ENCODE measurements at regions not wholly inside any gene's neighbourhood (a gene's known extent, or its start where the extent isn't known, plus 50 kb on each side); places are given as distances from the start of the nearest gene placed in this dataset.
A peak's percentile ranks its signal among the peaks of the same experiment; 100 is the strongest.

GRCh38 chr6:27157459-27158315 lies 89.8 kb upstream of the PRSS16 start (continued):
- peak; percentile 50 for TF ChIP-seq ARID5B (CRISPR knock-in tag; IDR thresholded peaks at IDR 0.05)
- TF ChIP-seq JUND (CRISPR knock-in tag; IDR thresholded peaks at IDR 0.05): no peak
- TF ChIP-seq REPIN1 (CRISPR knock-in tag; IDR thresholded peaks at IDR 0.05; ENCODE audit: borderline replicate concordance, low read depth): 0 out of 2 replicates have a peak, but pooled peaks have one; percentile 17
- peak; percentile 89 for TF ChIP-seq ZNF24 (IDR thresholded peaks at IDR 0.05)
- TF ChIP-seq HDAC1 (CRISPR knock-in tag; IDR thresholded peaks at IDR 0.05): peak; percentile 26; the same call in 1 of the 2 replicates
- no peak for TF ChIP-seq PRDM15 (CRISPR knock-in tag; IDR thresholded peaks at IDR 0.05)
- 0 out of 2 replicates have a peak, but pooled peaks have one; percentile 10 for TF ChIP-seq ZNF143 (CRISPR knock-in tag; IDR thresholded peaks at IDR 0.05)
- TF ChIP-seq ZSCAN29 (CRISPR knock-in tag; conservative IDR thresholded peaks at IDR 0.05): no peak
- peak; percentile 70; the same call in 1 of the 2 replicates for TF ChIP-seq ZNF784 (CRISPR knock-in tag; IDR thresholded peaks at IDR 0.05; ENCODE audit: borderline replicate concordance)
- TF ChIP-seq XRCC5 (optimal IDR thresholded peaks at IDR 0.05; ENCODE audit: low read length): peak; percentile 30
- peak; percentile 82 for TF ChIP-seq CTCF (CRISPR knock-in tag; IDR thresholded peaks at IDR 0.05)
- no peak for TF ChIP-seq NFKB2 (CRISPR knock-in tag; IDR thresholded peaks at IDR 0.05; ENCODE audit: borderline replicate concordance)
- no peak for TF ChIP-seq HES4 (CRISPR knock-in tag; IDR thresholded peaks at IDR 0.05; ENCODE audit: borderline replicate concordance)
- TF ChIP-seq SPEN (CRISPR knock-in tag; IDR thresholded peaks at IDR 0.05; ENCODE audit: low read depth): no peak
- TF ChIP-seq JUN (CRISPR knock-in tag; IDR thresholded peaks at IDR 0.05): no peak
- TF ChIP-seq PHF21A (CRISPR knock-in tag; IDR thresholded peaks at IDR 0.05): peak; percentile 61; the same call in 1 of the 2 replicates
- TF ChIP-seq ZNF652 (CRISPR knock-in tag; IDR thresholded peaks at IDR 0.05; ENCODE audit: borderline replicate concordance, low read depth): no peak
- TF ChIP-seq ZMYM2 (CRISPR knock-in tag; IDR thresholded peaks at IDR 0.05): peak; percentile 78; the same call in 1 of the 2 replicates
- no peak for TF ChIP-seq AKAP8 (CRISPR knock-in tag; IDR thresholded peaks at IDR 0.05)

All from HepG2 (cell line).